WTC11 (cell line): ENCODE measurements at regions not wholly inside any gene's neighbourhood (a gene's known extent, or its start where the extent isn't known, plus 50 kb on each side); places are given as distances from the start of the nearest gene placed in this dataset.

Experiments
- ETV6 ChIP-seq: sonication (generic); formaldehyde crosslinking; IDR thresholded peaks from 2 replicates; pipeline ENCODE4 v1.8.1; 2022; ENCODE audit warnings: mild to moderate bottlenecking, missing genetic modification reagents
- JUN ChIP-seq: sonication (generic); formaldehyde crosslinking; IDR thresholded peaks from 2 replicates; pipeline ENCODE4 v1.8.0; 2023; ENCODE audit warnings: mild to moderate bottlenecking, missing genetic modification reagents
- NFE2L1 ChIP-seq: sonication (generic); formaldehyde crosslinking; IDR thresholded peaks from 2 replicates; pipeline ENCODE4 v1.8.1; 2023; ENCODE audit warnings: missing genetic modification reagents
- NFYB ChIP-seq: sonication (generic); formaldehyde crosslinking; conservative IDR thresholded peaks from 2 replicates; pipeline ENCODE4 v1.8.0; 2022; ENCODE audit warnings: low read depth, missing genetic modification reagents
- NR2C2 ChIP-seq: sonication (generic); formaldehyde crosslinking; IDR thresholded peaks from 2 replicates; pipeline ENCODE4 v1.8.0; 2022; ENCODE audit warnings: mild to moderate bottlenecking, missing genetic modification reagents
- ZNF423 ChIP-seq: fragments of 250-450 bp; sonication (Bioruptor Pico); IDR thresholded peaks from 2 replicates; pipeline ENCODE4 v2.1.2; 2022; ENCODE audit warnings: mild to moderate bottlenecking, moderate library complexity
- TF ChIP-seq, protein P1 (sequence below): fragments of 200-600 bp; IDR thresholded peaks from 2 replicates; pipeline ENCODE4 v1.8.0; 2022; ENCODE audit warnings: antibody characterized with exemption

- TF ChIP-seq ETV6 (CRISPR knock-in tag) = no peak
- TF ChIP-seq, protein P1, sequence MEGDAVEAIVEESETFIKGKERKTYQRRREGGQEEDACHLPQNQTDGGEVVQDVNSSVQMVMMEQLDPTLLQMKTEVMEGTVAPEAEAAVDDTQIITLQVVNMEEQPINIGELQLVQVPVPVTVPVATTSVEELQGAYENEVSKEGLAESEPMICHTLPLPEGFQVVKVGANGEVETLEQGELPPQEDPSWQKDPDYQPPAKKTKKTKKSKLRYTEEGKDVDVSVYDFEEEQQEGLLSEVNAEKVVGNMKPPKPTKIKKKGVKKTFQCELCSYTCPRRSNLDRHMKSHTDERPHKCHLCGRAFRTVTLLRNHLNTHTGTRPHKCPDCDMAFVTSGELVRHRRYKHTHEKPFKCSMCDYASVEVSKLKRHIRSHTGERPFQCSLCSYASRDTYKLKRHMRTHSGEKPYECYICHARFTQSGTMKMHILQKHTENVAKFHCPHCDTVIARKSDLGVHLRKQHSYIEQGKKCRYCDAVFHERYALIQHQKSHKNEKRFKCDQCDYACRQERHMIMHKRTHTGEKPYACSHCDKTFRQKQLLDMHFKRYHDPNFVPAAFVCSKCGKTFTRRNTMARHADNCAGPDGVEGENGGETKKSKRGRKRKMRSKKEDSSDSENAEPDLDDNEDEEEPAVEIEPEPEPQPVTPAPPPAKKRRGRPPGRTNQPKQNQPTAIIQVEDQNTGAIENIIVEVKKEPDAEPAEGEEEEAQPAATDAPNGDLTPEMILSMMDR = no peak
- no peak for TF ChIP-seq NFYB
- TF ChIP-seq ZNF423 (CRISPR knock-in tag) = no peak
- no peak for TF ChIP-seq JUN (CRISPR knock-in tag)
- no peak for TF ChIP-seq NR2C2 (CRISPR knock-in tag)
- no peak for TF ChIP-seq NFE2L1 (CRISPR knock-in tag)
Measured at GRCh38 chr10:24791084-24791726, 67.5 kb upstream of the ARHGAP21 start.
